ENCODE measurements at regions not wholly inside any gene's neighbourhood (a gene's known extent, or its start where the extent isn't known, plus 50 kb on each side); places are given as distances from the start of the nearest gene placed in this dataset.

DNA sequence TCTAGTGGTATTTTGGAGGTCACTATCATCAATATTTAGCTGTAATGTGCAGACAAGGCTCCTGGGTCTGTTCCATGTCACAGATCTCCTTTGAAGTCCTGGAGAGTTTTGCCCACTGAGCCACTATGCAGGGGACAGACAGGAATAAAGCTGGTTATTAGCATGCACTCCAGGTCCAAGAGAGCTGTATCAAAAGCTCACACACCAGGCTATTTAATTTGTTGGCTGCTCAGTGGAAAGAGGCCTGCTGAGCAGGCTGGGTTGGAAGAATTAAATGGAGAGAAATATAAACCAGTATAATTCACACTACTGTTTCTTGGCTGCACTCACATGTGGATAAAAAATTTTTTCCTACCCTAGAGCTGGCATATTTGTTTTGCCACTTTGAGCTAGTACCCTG, 113.8 kb upstream of the TAF11L2 start:
- Histone ChIP-seq H3K9me3 (ENCODE audit: control insufficient read depth, insufficient read depth, low read length) (no peaks in the 10 kb centered on the region), H3K27ac (ENCODE audit: low read depth, low read length) (no peak overlapping the region), H3K27me3 (ENCODE audit: control insufficient read depth, low read length) (no peaks in the 10 kb centered on the region), H4K20me1 (ENCODE audit: control insufficient read depth, insufficient read depth, low read depth, low read length) (no peaks in the 10 kb centered on the region), H3K9me2 (replicated peaks; ENCODE audit: control insufficient read depth, low read length) (no peaks in the 10 kb centered on the region), H3K4me1 (ENCODE audit: control insufficient read depth, low read length) (no peaks in the 10 kb centered on the region), H3F3A (ENCODE audit: control insufficient read depth, insufficient read depth) (no peaks in the 10 kb centered on the region), H3K4me2 (ENCODE audit: low read length) (no peak overlapping the region), H3K4me3 (ENCODE audit: low read length) (no peak overlapping the region), H3K79me2 (ENCODE audit: control insufficient read depth, low read length) (no peaks in the 10 kb centered on the region), H3K36me3 (ENCODE audit: control insufficient read depth, low read length) (no peaks in the 10 kb centered on the region)
- TF ChIP-seq CTCF (IDR thresholded peaks at IDR 0.05; ENCODE audit: low read depth, low read length, poor library complexity, severe bottlenecking) (no peak), EZH2phosphoT487 (IDR thresholded peaks at IDR 0.05; ENCODE audit: borderline replicate concordance, low read length) (no peak)

- H3K4me1 ChIP-seq (ENCODE audit: control insufficient read depth, low read length): no peaks in the 10 kb centered on the region
- no peaks in the 10 kb centered on the region for H4K20me1 ChIP-seq (ENCODE audit: control insufficient read depth, insufficient read depth, low read depth, low read length)
- no peak overlapping the region for H3K4me2 ChIP-seq (ENCODE audit: low read length)
- H3K27ac ChIP-seq (ENCODE audit: low read depth, low read length): no peak overlapping the region
- H3K79me2 ChIP-seq (ENCODE audit: control insufficient read depth, low read length): no peaks in the 10 kb centered on the region
- H3K9me2 ChIP-seq (replicated peaks; ENCODE audit: control insufficient read depth, low read length): no peaks in the 10 kb centered on the region
- H3K4me3 ChIP-seq (ENCODE audit: low read length): no peak overlapping the region
- no peaks in the 10 kb centered on the region for H3K9me3 ChIP-seq (ENCODE audit: control insufficient read depth, insufficient read depth, low read length)
- no peak for TF ChIP-seq EZH2phosphoT487 (IDR thresholded peaks at IDR 0.05; ENCODE audit: borderline replicate concordance, low read length)
- H3F3A ChIP-seq (ENCODE audit: control insufficient read depth, insufficient read depth): no peaks in the 10 kb centered on the region
- H3K27me3 ChIP-seq (ENCODE audit: control insufficient read depth, low read length): no peaks in the 10 kb centered on the region
- no peaks in the 10 kb centered on the region for H3K36me3 ChIP-seq (ENCODE audit: control insufficient read depth, low read length)
Observed at GRCh38 chr5:17388717-17389116, 109.3 kb upstream of the TAF11L2 start.

- Histone ChIP-seq H3K79me2 (ENCODE audit: control insufficient read depth, low read length) (no peaks in the 10 kb centered on the region), H3F3A (ENCODE audit: control insufficient read depth, insufficient read depth) (no peaks in the 10 kb centered on the region), H3K27me3 (ENCODE audit: control insufficient read depth, low read length) (no peaks in the 10 kb centered on the region), H4K20me1 (ENCODE audit: control insufficient read depth, insufficient read depth, low read depth, low read length) (no peaks in the 10 kb centered on the region), H3K4me2 (ENCODE audit: low read length) (no peak overlapping the region), H3K4me3 (ENCODE audit: low read length) (no peak overlapping the region), H3K9me3 (ENCODE audit: control insufficient read depth, insufficient read depth, low read length) (no peaks in the 10 kb centered on the region), H3K4me1 (ENCODE audit: control insufficient read depth, low read length) (peaks cover 8% of the 10 kb centered on the region), H3K36me3 (ENCODE audit: control insufficient read depth, low read length) (no peaks in the 10 kb centered on the region), H3K27ac (ENCODE audit: low read depth, low read length) (no peak overlapping the region), H3K9me2 (replicated peaks; ENCODE audit: control insufficient read depth, low read length) (no peaks in the 10 kb centered on the region)
- no peak for TF ChIP-seq EZH2phosphoT487 (IDR thresholded peaks at IDR 0.05; ENCODE audit: borderline replicate concordance, low read length)
Observed at GRCh38 chr5:17394086-17394485, 103.9 kb upstream of the TAF11L2 start.

- H3K4me1 ChIP-seq (ENCODE audit: control insufficient read depth, low read length): peaks cover 16% of the 10 kb centered on the region
Observed at GRCh38 chr5:17395106-17395880, 102.7 kb upstream of the TAF11L2 start.

More at GRCh38 chr5:17395106-17395880, 102.7 kb upstream of the TAF11L2 start:
- no peak overlapping the region for H3K4me3 ChIP-seq (ENCODE audit: low read length)
- H3K79me2 ChIP-seq (ENCODE audit: control insufficient read depth, low read length): no peaks in the 10 kb centered on the region
- H4K20me1 ChIP-seq (ENCODE audit: control insufficient read depth, insufficient read depth, low read depth, low read length): no peaks in the 10 kb centered on the region
- TF ChIP-seq CTCF (IDR thresholded peaks at IDR 0.05; ENCODE audit: low read depth, low read length, poor library complexity, severe bottlenecking) (no peak), EZH2phosphoT487 (IDR thresholded peaks at IDR 0.05; ENCODE audit: borderline replicate concordance, low read length) (no peak)
- H3K4me2 ChIP-seq (ENCODE audit: low read length): no peak overlapping the region
- H3F3A ChIP-seq (ENCODE audit: control insufficient read depth, insufficient read depth): no peaks in the 10 kb centered on the region
- no peaks in the 10 kb centered on the region for H3K36me3 ChIP-seq (ENCODE audit: control insufficient read depth, low read length)
- no peaks in the 10 kb centered on the region for H3K27me3 ChIP-seq (ENCODE audit: control insufficient read depth, low read length)
- H3K9me3 ChIP-seq (ENCODE audit: control insufficient read depth, insufficient read depth, low read length): no peaks in the 10 kb centered on the region
- H3K9me2 ChIP-seq (replicated peaks; ENCODE audit: control insufficient read depth, low read length): no peaks in the 10 kb centered on the region
- H3K27ac ChIP-seq (ENCODE audit: low read depth, low read length): no peak overlapping the region

All from DOHH2 (cell line).